Fibroblast of lung (primary cell): ENCODE measurements at regions not wholly inside any gene's neighbourhood (a gene's known extent, or its start where the extent isn't known, plus 50 kb on each side); places are given as distances from the start of the nearest gene placed in this dataset.

Experiments
- CTCF ChIP-seq, 2 donors: IDR thresholded peaks in 1 of 2; conservative IDR thresholded peaks in 1 of 2; 1 replicate in 1 of 2; 2 replicates in 1 of 2; pipeline ENCODE4 v1.5.1; 2011 to 2012; ENCODE audit warnings: low read length in 2 of 2, control low read depth in 1 of 2, inconsistent platforms in 1 of 2, low read depth in 1 of 2, mild to moderate bottlenecking in 1 of 2
- EZH2 ChIP-seq: IDR thresholded peaks from 2 replicates; pipeline ENCODE4 v1.5.1; 2012; ENCODE audit warnings: low read length, control low read depth, mild to moderate bottlenecking; ENCODE audit errors: missing control alignments

- TF ChIP-seq CTCF (conservative IDR thresholded peaks at IDR 0.05 in 1 of 2, IDR thresholded peaks at IDR 0.05 in 1 of 2; ENCODE audit: low read depth in 1 of 2, low read length in 2 of 2) = no peak
- TF ChIP-seq EZH2 = no peak
These were observed 519.8 kb upstream of the PLXNA2 start for GRCh38 chr1:208763971-208764370.
